Activated CD8-positive, alpha-beta memory T cell treated with anti-CD3 and anti-CD28 coated beads for 4 hours (primary cell): ENCODE measurements at regions not wholly inside any gene's neighbourhood (a gene's known extent, or its start where the extent isn't known, plus 50 kb on each side); places are given as distances from the start of the nearest gene placed in this dataset.
"Not testable (repeated sequence)": the region's sequence is repeated elsewhere in the genome, so short reads cannot be mapped to it uniquely, and the experiment has no call there.

Experiments
- DNase-seq, 2 donors: peaks; one replicate each; pipeline ENCODE4 v3.0.0-alpha.2; 2020; ENCODE audit warnings: low read depth in 2 of 2

- not testable (repeated sequence) for DNase-seq
Observed at GRCh38 chr1:120614931-120615639, 108.7 kb upstream of the NBPF26 start.

DNA sequence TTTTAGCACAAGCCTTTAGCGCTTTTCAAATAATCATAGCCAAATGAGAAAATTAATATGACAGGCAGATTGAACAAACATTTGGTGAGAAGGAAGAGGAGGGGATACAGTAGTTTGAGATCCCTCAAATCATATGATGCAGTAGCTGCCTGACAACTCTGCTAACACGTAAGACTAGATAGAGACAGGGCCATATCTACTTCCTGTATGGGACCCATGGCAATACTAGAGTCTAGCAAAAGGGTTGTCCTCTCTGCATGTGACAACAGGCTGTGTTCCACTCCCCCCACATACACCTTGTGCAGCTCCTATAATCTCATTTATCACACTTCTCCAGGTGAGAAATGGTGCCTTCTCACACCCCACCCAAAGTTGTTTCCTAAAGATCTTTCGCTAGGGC is 106.3 kb upstream of the NBPF26 start:
- not testable (repeated sequence) for DNase-seq

DNA sequence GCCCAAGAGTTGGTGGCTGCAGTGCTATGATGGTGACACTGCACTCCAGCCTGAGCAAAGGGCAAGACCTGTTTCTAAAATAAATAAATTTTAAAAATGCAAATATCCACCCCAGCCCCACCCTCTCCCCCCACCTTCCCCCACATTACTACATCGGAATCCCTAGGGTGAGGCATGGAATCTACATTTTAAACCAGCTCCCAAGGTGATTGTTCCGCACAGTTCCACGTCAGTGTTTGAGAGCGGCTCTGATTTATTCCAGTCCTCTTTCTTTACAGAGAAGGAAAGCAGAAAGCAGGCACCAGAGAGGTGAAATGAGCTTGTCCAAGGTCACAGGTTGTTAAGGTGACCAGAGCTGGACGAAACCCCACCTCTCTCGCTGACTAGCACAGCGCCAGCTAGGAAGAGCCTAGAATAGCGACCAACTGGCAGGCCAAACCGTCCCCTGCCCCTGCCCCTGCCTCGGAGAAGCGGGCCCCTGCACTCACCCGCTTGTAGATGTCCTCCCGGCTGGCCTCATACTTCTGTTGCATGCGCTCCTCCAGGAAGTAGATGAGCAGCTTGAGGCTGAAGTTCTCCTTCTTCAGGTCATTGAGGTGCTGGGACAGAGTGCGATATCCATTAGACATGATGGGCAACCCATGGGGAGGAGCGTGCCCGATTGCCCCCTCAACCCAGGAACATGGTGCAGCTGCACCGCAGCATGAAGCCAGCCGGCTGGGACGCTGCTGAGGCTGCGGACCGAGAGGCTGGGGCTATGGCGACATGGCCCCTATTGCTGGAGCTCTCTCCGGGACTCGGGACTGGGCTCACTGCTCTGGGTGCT is 103.7 kb upstream of the NBPF26 start:
- not testable (repeated sequence) for DNase-seq

DNA sequence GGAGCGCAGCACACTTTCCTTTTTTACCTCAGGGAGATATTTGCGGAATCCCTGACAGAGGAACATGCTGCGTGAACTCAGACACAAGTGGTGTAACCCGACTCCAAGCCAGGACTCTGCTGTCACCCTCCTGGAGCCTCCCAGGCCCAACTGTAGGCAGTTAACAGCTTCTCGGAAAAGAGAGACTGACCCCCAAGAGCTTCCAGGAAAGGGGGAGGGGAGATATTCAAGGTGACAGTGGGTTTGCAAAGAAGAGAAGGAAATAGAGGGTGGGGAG is 103.1 kb upstream of the NBPF26 start:
- DNase-seq = not testable (repeated sequence)

GRCh38 chr1:120621278-120621677 is 102.5 kb upstream of the NBPF26 start:
- not testable (repeated sequence) for DNase-seq

- not testable (repeated sequence) for DNase-seq
Observed at GRCh38 chr1:120623539-120623938, 100.2 kb upstream of the NBPF26 start.

DNA sequence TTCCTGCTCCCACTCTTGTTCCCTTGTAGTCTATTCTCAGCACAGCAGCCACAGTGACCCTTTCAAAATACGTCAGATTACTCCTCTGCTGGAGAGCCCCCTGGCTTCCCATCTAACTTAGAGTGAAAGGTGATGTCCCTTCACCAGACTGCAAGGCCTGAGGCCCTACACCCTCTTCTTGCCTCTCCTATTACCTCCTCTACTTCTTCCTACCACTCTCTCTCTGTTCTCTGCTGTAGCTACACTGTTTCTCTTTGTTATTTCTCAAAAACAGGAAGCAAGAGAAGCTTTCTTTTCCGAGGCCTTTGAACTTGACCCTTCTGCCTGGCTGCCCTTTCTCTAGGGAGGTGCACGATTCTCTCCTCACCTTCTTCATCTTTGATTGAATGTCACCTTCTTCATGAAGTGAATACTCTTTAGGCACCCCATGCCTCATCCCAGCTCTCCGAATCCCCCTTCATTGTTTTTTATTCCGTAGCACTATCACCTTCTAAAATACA is 99.1 kb upstream of the NBPF26 start:
- DNase-seq = not testable (repeated sequence)

GRCh38 chr1:120629832-120630455 is 93.8 kb upstream of the NBPF26 start:
- not testable (repeated sequence) for DNase-seq

DNA sequence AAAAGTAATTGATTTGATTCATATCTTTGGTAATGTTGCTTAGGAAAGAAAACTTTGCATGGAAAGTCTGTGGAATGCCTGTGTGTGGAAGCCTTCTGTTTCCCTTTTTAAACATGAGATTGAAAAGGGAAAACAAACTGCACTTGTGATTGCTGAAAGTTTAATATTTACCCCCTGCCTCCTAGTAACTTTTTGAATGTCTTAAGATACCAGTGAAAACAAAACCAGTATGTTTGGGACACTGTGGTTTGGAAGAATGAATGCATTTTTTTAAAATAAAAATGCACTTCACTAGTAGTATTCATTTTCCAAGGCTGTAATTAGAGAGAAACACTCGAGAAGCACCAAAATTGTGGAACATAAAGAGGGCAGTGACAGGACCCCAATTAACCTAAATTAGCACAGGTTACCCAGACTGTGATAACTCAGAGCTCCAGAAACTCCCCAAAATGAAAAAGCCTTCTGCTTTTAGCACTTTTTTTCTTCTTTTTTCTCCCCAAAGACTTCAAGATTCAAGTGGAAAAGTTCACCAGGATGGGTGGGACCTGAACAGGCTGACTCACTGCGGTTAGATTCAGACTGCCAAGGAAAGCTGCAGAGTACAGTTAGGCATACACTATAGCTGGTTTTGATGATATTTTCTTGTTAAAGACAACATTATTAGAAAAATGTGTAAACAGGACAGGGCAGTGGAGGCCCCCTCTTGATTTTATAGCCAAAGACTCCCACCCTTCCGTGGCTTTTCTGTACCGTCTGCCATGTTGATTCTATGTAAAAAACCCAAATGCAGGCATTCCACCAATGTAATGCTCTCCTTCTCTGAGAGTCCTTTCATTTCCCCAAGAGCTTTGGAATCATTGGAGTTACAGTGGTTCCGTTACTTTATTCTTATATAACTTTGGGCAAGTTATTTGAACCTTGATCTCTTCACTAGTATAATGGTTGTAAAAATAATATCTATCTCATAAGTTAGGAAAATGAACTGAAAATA is 88.6 kb upstream of the NBPF26 start:
- not testable (repeated sequence) for DNase-seq

DNA sequence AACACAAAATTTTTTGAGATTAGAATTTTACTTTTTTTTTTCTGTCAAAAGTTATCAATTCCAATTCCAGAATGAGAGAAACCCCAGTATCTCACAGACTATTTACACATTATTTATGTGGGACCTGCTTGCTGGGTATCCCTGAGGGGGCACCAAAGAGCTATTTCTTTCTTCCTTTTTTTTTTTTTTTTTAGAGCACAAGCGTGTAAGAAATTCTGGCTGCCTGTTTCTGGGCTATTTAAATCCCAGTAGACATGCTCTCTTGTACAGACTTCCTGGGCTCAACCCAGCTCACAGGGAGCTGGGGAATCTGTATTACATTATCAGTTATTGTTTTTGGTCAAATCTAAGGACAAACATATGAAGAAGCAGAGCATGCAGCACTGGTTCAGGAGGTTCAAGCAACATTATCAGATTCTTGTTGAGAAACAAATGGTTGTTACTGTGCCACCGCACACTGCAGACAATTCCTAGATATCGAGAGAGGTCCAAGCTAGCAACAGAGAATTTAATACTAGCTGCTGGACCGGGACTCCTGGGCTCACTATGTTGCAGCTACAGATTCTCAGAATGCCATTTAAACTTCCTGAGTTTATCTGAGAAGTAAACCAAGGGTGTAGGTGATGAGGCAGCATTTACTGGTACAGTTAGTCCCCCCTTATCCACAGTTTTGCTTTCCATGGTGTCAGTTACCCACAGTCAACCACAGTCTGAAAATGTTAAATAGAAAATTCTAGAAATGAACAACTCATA is 83.3 kb upstream of the NBPF26 start:
- not testable (repeated sequence) for DNase-seq

DNA sequence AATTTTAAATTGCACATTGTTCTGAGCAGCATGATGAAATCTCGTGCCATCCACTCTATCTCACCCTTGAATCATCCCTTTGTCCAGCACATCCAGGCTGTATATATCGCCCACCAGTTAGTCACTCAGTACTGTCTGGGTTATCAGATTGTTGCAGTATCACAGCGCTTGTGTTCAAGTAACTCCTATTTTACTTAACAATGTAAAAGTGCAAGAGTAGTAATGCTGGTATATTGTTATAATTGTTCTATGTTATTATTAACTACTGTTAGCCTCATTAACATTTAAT is 82.8 kb upstream of the NBPF26 start:
- DNase-seq = not testable (repeated sequence)

DNA sequence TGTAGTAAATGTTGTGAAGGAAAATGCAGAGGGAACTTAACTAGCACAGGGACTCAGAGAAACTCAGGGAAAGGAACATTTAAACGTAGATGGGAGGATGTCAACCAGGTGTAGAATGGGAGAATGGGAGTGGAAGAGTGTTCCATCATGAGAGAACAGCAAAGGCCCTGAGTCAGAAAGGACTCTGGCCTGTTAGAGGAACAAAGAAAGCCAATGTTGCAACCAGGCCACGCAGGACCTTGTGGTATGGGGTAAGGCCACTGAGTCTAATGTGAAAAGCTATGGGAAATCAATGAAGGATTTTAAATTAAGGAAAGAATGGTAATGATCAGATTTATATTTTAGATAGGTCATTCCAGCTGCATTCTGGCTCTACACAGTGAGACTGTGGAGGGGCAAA is 76.6 kb upstream of the NBPF26 start:
- not testable (repeated sequence) for DNase-seq

- not testable (repeated sequence) for DNase-seq
Observed at GRCh38 chr1:120648915-120649623, 74.7 kb upstream of the NBPF26 start.

DNA sequence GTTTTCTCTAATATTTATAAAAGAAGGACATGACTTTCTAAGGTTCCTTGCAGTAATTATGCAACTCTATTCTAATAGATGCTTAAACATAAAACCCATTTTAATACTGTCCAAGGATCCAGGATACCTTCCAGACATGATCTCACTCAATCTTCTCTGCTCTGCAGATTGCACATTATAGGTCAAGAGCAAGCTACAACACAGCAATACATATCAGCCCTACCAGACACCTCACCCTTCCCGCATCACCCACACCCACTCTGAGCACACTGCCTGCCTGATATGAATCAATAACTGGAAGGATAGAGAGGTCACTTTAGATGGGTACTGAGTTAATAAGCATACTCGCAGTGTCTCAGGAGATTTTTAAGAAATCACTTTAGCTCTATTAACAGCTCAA is 74.0 kb upstream of the NBPF26 start:
- DNase-seq = not testable (repeated sequence)

GRCh38 chr1:120654114-120654513 is 69.6 kb upstream of the NBPF26 start:
- not testable (repeated sequence) for DNase-seq

DNA sequence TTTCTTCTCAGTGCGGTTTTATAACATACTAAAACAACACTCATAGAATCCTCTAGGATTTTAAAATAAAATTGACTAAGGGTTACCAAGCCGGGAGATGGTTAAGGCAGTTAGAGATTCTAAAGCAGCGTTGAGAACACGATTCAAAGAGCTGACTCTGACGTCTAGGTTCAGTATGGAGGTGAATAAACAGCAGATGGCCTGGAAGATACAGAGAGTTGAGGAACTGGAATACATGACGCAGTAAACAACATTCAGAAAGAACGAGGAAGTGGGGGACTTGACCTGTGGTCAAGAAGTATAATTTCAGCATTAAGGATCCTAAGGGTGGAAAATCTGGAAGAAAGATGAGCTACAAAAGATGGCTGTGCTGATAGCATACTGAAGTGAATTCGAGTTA is 68.4 kb upstream of the NBPF26 start:
- not testable (repeated sequence) for DNase-seq

DNA sequence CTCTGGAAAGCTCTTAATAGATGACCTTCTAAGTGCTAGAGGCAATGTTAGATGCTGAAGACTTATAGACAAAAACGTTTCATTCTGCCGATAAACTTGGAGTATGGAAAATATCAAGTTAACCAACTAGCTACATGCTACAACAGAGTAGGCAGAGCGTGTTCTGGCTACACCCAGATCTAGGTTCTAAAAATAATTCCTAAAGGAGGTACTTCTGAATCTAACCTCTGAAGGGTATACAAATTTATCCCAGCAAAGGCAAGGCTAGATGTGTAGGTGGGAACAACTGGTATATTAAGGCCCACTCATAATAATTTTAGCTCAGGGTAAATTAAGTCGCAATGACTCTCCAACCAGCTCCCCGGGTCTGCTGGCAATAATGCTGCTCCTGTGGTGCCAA is 67.6 kb upstream of the NBPF26 start:
- not testable (repeated sequence) for DNase-seq

GRCh38 chr1:120657804-120658203 is 65.9 kb upstream of the NBPF26 start:
- not testable (repeated sequence) for DNase-seq

GRCh38 chr1:120658622-120659021 is 65.1 kb upstream of the NBPF26 start:
- DNase-seq = not testable (repeated sequence)

- not testable (repeated sequence) for DNase-seq
Observed at GRCh38 chr1:120659133-120659532, 64.6 kb upstream of the NBPF26 start.
